OCI-M2 (cell line): ENCODE measurements at regions not wholly inside any gene's neighbourhood (a gene's known extent, or its start where the extent isn't known, plus 50 kb on each side); places are given as distances from the start of the nearest gene placed in this dataset.

Experiments used
- DNase-seq: peaks from one replicate; lab custom pipeline; 2025; ENCODE audit not compliant: unreplicated experiment; lab: John Stamatoyannopoulos, UW

GRCh38 chr1:188889166-188889565, 1588.5 kb downstream of the BRINP3 start:
- DNase-seq: no peak

GRCh38 chr1:188891958-188892357, 1585.7 kb downstream of the BRINP3 start:
- DNase-seq: no peak

DNA sequence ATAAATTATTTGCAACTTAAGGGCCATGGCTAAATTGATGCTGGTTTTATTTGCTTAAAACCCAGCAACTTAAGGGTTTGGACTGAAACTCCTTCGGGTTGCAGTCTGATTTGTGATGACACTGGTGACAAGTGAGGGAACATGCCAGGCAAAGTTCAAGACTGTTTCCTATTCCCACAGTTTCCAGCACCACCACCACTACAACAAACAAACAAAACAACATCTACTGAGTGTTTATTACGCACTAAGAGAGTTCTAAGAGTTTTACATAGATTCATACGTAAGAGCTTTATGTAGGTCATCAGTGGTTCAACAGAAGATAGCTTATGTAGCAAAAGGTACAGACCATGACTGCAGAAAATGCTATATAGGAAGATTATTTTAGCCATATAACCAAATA, 1582.1 kb downstream of the BRINP3 start:
- no peak for DNase-seq

GRCh38 chr1:188903241-188903640, 1574.4 kb downstream of the BRINP3 start:
- no peak for DNase-seq

GRCh38 chr1:188904201-188904600, 1573.5 kb downstream of the BRINP3 start:
- DNase-seq: no peak

- no peak for DNase-seq
These were observed 1570.6 kb downstream of the BRINP3 start for GRCh38 chr1:188906921-188907641.

DNA sequence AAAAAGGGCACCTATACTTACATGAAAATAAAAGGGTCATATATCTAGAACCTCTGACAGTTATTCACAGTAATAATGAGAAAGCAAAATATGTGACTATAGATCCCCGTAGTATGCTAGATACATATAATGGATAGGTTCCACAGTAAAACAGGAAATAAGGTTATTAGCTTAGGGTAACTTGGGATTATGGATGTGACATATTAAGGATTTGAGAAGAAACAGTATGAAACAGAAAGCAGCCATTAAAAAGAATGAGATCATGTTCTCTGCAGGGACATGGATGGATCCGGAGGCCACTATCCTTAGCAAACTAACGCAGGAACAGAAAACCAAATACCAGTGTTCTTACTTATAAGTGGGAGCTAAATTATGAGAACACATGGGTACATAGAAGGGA, 1547.3 kb downstream of the BRINP3 start:
- DNase-seq: no peak

- DNase-seq: no peak
These were observed 1546.2 kb downstream of the BRINP3 start for GRCh38 chr1:188931506-188931905.

DNA sequence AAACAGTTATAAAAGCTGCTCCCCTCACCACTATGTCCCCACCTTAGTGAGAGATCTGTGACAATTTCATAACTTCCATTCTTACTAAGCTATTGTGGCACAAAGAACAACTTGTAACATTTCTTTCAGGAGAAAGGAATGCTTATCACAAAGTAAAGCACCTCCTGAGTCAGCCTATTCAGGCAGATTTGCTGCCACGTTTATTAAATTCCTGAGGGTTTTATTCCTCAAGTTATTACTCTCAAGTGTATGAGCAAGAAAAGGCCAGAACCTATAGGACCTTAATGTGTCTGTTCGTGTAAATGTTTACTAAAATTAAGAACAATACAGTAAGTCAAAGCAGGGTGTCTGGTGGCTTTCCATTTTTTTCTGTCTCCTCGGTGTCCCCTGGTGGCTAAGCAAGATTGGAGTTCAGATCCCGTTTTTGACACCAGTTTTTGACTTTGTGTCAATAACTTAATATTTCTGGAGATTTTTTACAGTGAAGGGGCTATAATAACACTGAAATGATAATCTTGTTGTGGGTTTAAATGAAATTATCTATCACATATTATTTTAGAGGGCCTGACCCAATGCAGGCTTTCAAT, 1539.6 kb downstream of the BRINP3 start:
- DNase-seq: no peak

- DNase-seq: no peak
These were observed 1535.7 kb downstream of the BRINP3 start for GRCh38 chr1:188941986-188942385.

DNA sequence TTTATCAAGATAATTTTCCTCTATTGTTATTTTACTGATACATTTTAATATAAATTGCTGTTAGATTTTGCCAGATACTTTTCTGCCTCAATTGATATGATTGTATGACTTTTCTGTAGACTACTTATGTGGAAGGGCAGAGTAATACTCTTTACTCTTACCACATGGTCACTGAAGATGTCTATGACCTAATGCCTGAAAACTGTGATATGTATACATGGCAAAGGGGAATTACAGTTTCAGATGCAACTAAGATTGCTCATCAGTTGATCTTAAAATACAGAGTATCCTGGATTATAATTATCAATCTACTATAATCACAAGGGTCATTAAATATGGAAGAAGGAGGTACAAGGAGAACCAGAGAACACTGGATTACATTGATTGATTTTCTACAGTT, 1528.0 kb downstream of the BRINP3 start:
- DNase-seq: no peak

- no peak for DNase-seq
These were observed 1519.1 kb downstream of the BRINP3 start for GRCh38 chr1:188958461-188959115.

DNA sequence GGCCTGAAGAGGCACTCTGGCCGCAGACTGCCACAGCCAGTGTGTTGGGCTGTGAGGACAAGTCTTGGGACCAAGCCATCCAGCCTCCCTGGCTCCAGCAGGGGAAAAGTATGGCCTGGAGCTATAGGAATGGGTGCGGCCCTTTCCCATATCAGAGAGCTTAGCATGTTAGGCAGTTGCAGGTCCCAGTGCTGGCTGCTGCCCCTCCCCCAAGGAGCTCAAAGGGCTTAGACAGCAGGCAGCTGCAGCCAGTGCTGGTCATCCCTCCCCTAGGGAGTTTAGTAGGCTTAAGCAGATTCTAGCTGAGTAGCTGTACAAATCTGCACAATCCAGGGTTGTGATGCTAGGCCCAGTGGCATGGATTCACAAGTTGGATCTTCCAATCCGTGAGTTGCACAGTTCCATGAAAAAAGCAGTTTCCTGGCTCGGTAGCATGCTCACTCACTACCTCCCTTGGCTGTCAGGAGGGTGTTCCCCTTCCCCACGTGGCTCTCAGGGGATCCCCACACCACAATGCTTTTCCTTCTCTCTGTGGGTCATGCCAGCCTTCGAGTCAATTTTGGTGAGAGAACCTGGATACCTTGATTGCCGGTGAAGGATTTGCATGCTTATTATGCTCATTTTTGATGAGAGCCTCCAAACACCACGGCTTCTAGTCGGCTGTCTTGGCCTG, 1490.8 kb downstream of the BRINP3 start:
- no peak for DNase-seq

DNA sequence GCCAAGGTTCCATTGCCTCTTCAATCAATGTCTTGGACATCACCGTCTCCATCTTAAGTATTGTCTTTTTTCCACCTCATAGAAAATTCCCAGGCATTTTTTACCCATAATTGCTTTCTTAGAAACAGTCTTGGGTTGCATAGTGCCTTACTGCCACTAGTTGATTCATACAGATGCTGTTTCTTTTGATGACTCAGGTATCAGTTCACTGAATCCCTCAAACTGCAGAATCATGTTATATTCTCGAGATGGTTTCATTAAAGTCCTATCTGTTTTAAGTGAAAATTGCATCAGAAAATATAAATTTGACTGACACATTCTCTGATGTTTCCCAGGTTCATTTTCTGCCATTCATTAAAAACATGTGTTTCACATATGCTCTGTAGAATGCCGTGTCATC, 1489.1 kb downstream of the BRINP3 start:
- DNase-seq: no peak

GRCh38 chr1:188991221-188991930, 1486.3 kb downstream of the BRINP3 start:
- no peak for DNase-seq

DNA sequence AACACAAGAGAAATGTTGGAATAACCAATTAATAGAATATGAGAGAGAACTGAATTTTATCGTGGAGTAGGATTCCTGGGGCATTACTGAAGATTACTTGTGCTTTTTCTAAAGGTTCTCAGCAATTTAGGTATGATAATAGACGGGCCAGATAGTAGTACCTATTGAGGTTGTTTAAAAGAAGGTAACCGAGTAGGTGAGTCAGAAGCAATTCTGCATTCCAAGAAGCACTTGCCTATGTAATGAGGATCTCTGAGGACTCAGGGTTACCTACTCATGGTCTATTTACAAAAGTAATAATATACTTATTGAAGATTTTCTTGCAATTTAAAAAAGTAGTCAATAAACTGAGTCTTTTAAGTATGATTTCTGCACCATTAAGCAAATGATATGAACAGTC, 1469.8 kb downstream of the BRINP3 start:
- no peak for DNase-seq

GRCh38 chr1:189021577-189021976, 1456.1 kb downstream of the BRINP3 start:
- no peak for DNase-seq

DNA sequence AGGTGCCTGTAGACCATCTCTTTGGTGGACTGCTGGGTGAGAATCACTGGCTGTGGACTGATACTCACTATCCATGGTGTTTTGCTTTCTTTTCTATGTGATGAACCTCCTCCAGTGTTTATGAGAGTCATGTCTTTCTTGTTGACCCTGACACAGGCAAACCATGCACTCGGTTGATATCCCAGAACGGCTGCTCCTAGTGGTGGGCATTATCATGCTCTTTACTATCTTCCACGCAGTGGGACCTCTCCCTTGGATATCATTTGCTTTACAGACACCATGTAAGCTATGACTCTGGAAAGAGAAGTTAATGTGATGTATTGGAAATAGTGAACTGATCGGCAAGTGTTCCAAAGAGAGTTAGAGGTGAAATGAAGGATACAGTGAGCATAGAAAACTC, 1455.6 kb downstream of the BRINP3 start:
- DNase-seq: no peak

DNA sequence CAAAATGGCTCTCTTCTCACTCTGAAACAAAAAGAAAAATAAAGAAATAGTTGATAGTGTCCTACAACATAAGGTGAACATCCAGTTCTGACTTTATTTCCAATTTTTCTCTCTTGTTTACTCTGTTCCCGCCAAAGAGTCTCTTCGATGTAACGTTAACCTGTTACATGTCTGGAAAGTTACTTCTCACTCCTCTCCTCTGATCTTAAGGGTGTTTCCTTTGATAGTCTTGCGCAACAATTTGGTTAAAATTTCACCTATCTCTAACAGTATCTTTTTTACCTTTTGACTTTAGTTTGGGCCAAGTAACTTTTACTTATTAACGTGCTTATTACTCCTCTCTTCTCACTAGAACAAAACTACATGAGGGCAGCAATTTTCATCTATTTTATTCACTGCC, 1450.2 kb downstream of the BRINP3 start:
- DNase-seq: no peak

- no peak for DNase-seq
These were observed 1444.5 kb downstream of the BRINP3 start for GRCh38 chr1:189033169-189033568.

- no peak for DNase-seq
These were observed 1441.0 kb downstream of the BRINP3 start for GRCh38 chr1:189036628-189037027.
